Endothelial cell of umbilical vein (primary cell): ENCODE measurements at regions not wholly inside any gene's neighbourhood (a gene's known extent, or its start where the extent isn't known, plus 50 kb on each side); places are given as distances from the start of the nearest gene placed in this dataset.

Experiments used
- EZH2 ChIP-seq: IDR thresholded peaks from 2 replicates; pipeline ENCODE4 v1.6.1; 2012; ENCODE audit warnings: borderline replicate concordance, low read depth, mild to moderate bottlenecking, moderate library complexity, low read length, inconsistent platforms; ENCODE audit not compliant: severe bottlenecking
- FOS ChIP-seq: IDR thresholded peaks from 2 replicates; pipeline ENCODE4 v1.6.1; 2011; ENCODE audit warnings: mild to moderate bottlenecking, low read length, moderate library complexity, borderline replicate concordance; ENCODE audit not compliant: insufficient read depth
- TF ChIP-seq, protein P1 (sequence below), 2 donors: IDR thresholded peaks; 1 replicate in 1 of 2; 2 replicates in 1 of 2; pipeline ENCODE4 v1.5.1; 2011; ENCODE audit warnings: low read length in 2 of 2, mild to moderate bottlenecking in 2 of 2, moderate library complexity in 2 of 2, control low read depth in 1 of 2, inconsistent platforms in 1 of 2, low read depth in 1 of 2; ENCODE audit not compliant: insufficient read depth in 1 of 2; ENCODE audit errors: extremely low read depth in 1 of 2
- TF ChIP-seq, protein P2 (sequence below): IDR thresholded peaks from 2 replicates; pipeline ENCODE4 v1.6.1; 2011; ENCODE audit not compliant: insufficient read depth, insufficient read length

DNA sequence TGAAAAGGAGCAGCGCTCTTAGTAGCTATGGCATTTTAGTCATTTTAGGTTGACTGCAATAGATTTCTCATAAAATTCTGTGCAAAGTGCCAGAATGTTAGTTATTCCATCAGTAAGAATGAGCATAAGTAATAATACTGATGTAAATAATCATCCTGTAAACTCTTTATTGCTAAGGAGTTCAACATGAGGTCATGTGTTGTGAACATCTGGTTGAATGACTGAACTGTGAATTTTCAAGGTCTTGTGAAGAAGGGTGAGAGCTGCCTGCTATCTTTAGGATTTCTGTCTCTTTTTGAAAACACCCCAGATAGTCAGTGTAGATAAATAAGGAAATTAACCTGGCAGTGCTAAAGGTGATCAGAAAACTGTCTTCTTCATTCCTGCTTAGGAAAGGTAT lies 333.4 kb upstream of the TBC1D5 start:
- TF ChIP-seq FOS, result no peak
- TF ChIP-seq, protein P1, sequence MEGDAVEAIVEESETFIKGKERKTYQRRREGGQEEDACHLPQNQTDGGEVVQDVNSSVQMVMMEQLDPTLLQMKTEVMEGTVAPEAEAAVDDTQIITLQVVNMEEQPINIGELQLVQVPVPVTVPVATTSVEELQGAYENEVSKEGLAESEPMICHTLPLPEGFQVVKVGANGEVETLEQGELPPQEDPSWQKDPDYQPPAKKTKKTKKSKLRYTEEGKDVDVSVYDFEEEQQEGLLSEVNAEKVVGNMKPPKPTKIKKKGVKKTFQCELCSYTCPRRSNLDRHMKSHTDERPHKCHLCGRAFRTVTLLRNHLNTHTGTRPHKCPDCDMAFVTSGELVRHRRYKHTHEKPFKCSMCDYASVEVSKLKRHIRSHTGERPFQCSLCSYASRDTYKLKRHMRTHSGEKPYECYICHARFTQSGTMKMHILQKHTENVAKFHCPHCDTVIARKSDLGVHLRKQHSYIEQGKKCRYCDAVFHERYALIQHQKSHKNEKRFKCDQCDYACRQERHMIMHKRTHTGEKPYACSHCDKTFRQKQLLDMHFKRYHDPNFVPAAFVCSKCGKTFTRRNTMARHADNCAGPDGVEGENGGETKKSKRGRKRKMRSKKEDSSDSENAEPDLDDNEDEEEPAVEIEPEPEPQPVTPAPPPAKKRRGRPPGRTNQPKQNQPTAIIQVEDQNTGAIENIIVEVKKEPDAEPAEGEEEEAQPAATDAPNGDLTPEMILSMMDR (IDR thresholded peaks at IDR 0.05; ENCODE audit: extremely low read depth in 1 of 2, insufficient read depth in 1 of 2, low read depth in 1 of 2, low read length in 2 of 2), result no peak
- no peak for TF ChIP-seq EZH2
- TF ChIP-seq, protein P2, sequence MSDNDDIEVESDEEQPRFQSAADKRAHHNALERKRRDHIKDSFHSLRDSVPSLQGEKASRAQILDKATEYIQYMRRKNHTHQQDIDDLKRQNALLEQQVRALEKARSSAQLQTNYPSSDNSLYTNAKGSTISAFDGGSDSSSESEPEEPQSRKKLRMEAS, result no peak
